Adrenal gland (tissue), 9 donors: ENCODE measurements at regions not wholly inside any gene's neighbourhood (a gene's known extent, or its start where the extent isn't known, plus 50 kb on each side); places are given as distances from the start of the nearest gene placed in this dataset.

Source experiments
- DNase-seq, 7 donors: peaks; one replicate each; pipeline ENCODE4 v3.0.0-alpha.2; 2019 to 2020
- H3K27ac ChIP-seq, 5 donors: fragments of 200-600 bp; sonication (generic) in 4 of 5; 1 replicate in 3 of 5; 2 replicates in 2 of 5; pipeline versions ENCODE4 v1.5.1 to v1.8.0; 2016 to 2020; ENCODE audit warnings: mild to moderate bottlenecking in 1 of 5
- H3K27me3 ChIP-seq: fragments of 200-600 bp; 2 replicates; pipeline ENCODE4 v1.8.0; 2021
- H3K36me3 ChIP-seq, 2 donors: fragments of 200-600 bp; replicated peaks in 1 of 2; 1 replicate in 1 of 2; 2 replicates in 1 of 2; pipeline versions ENCODE4 v1.5.1 to v1.8.0; 2018 to 2022
- H3K4me1 ChIP-seq, 2 donors: fragments of 200-600 bp; replicated peaks in 1 of 2; 1 replicate in 1 of 2; 2 replicates in 1 of 2; pipeline versions ENCODE4 v1.5.1 to v1.8.0; 2018 to 2021
- H3K4me3 ChIP-seq, 4 donors: fragments of 200-600 bp; sonication (generic) in 3 of 4; one replicate each; pipeline ENCODE4 v1.5.1; 2016 to 2018
- H3K9me3 ChIP-seq, 3 donors: fragments of 200-600 bp; sonication (generic) in 1 of 3; replicated peaks in 1 of 3; 1 replicate in 2 of 3; 2 replicates in 1 of 3; pipeline versions ENCODE4 v1.5.1 to v1.8.0; 2016 to 2021
- CTCF ChIP-seq, 6 experiments: fragments of 450-650 bp in 4 of 6; fragments of 200-600 bp in 2 of 6; sonication (generic) in 1 of 6; IDR thresholded peaks; 1 replicate in 5 of 6; 2 replicates in 1 of 6; pipeline versions ENCODE4 v1.5.1 to v1.8.0; 2016 to 2021; ENCODE audit warnings: antibody characterized with exemption in 6 of 6, mild to moderate bottlenecking in 2 of 6, moderate library complexity in 1 of 6
- POLR2A ChIP-seq, 2 donors: fragments of 450-650 bp; IDR thresholded peaks; one replicate each; pipeline ENCODE4 v1.6.1; 2017; ENCODE audit warnings: antibody characterized with exemption in 2 of 2, mild to moderate bottlenecking in 2 of 2, moderate library complexity in 1 of 2
- WGBS, 4 donors: extraction: QIAGEN DNeasy Blood & Tissue Kit in 2 of 4; methylation state at CpG; one replicate each; pipeline versions ENCODE4 v1.1.5 to v1.1.7; 2013 to 2017; 5-methylcytosine and 5-hydroxymethylcytosine counted together
- intact Hi-C, 2 donors: fragments of 100-400 bp; cut with DNase I; formaldehyde crosslinking; loops; one replicate each; pipeline versions ENCODE4 v1.14.1 to v1.15.0; 2022 to 2023
- donor health status: healthy with polysubstance abuse.
- donor health status: Bipolar disorder and iron deficiency.
- donor health status: DM: yes; HTN: yes; CAD: no.
- donor health status: DM: no; HTN: no; CAD: no.
- donor health status: DM: no; HTN: no; CAD: no.

- 50 to 56% (median 52%) methylated on average over 4 of the region's 4 CpGs for WGBS, 4 donors
- TF ChIP-seq CTCF (IDR thresholded peaks at IDR 0.05), result no peak
- TF ChIP-seq POLR2A (IDR thresholded peaks at IDR 0.05), result no peak
- Histone ChIP-seq H3K4me3 (no peak overlapping the region), H3K27me3 (no peaks in the 10 kb centered on the region), H3K27ac (no peak overlapping the region), H3K9me3 (no peaks in the 10 kb centered on the region), H3K4me1 (no peaks in the 10 kb centered on the region), H3K36me3 (no peaks in the 10 kb centered on the region)
- DNase-seq, result no peak
- intact Hi-C loops, result no loop called here
Measured at GRCh38 chr1:171427852-171428471, 57.4 kb upstream of the PRRC2C start.

DNA sequence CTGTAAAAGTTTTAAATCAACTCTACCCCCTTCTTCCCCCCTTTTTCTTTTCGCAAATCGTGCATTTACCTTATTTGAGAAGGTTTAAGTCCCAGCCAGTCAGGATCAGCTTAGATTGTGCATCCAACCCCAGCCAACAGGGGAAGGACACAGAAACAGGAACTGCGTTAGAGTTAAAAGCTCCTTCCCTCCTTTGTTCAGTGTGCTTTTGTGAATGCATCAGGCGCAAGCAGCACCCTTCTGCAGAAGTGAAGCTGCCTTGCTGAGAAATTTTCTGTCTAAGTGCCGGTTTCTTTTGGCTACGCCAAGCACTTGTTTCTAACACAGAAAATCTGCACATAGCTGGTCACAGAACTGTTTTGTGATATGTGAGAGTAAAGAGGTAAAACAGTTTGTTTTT, 56.2 kb upstream of the PRRC2C start:
- H3K36me3 ChIP-seq, result no peaks in the 10 kb centered on the region
- DNase-seq, result no peak
- intact Hi-C loops, result no loop called here

DNA sequence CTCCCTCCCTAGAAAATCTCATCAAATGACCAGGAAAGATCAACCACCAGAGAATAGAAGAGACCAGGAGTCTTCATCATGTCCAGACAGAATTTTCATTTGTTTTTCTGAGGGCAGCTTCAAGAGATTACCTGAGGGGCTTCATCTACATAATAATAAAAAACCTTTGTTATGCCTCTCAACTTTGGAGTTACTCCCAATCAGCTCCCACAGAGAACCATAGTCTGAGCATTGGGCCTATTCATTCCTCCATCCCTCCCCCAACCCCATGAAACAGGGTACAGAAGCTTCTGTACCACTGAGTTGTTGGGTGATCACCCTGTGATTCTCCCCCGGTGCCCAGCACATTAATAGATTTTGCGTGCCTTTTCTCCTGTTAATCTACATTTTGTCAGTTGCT, 53.3 kb upstream of the PRRC2C start:
- Histone ChIP-seq H3K4me3 (no peak overlapping the region), H3K4me1 (no peaks in the 10 kb centered on the region), H3K27ac (no peak overlapping the region), H3K36me3 (no peaks in the 10 kb centered on the region), H3K9me3 (no peaks in the 10 kb centered on the region), H3K27me3 (no peaks in the 10 kb centered on the region)
- WGBS, 4 donors, result 47 to 88% (median 62%) methylated on average over 1 to 2 of the region's 2 CpGs
- intact Hi-C loops, result no loop called here
- no peak for TF ChIP-seq CTCF (IDR thresholded peaks at IDR 0.05)
- no peak for TF ChIP-seq POLR2A (IDR thresholded peaks at IDR 0.05)
- DNase-seq, result no peak

More for the DNA sequence above, 56.2 kb upstream of the PRRC2C start:
- Histone ChIP-seq H3K4me3 (no peak overlapping the region), H3K4me1 (no peaks in the 10 kb centered on the region), H3K27me3 (no peaks in the 10 kb centered on the region), H3K27ac (no peak overlapping the region), H3K9me3 (no peaks in the 10 kb centered on the region)
- TF ChIP-seq CTCF (IDR thresholded peaks at IDR 0.05) (no peak), POLR2A (IDR thresholded peaks at IDR 0.05) (no peak)
- WGBS, 4 donors, result 78 to 93% (median 91%) methylated on average over 6 of the region's 6 CpGs

DNA sequence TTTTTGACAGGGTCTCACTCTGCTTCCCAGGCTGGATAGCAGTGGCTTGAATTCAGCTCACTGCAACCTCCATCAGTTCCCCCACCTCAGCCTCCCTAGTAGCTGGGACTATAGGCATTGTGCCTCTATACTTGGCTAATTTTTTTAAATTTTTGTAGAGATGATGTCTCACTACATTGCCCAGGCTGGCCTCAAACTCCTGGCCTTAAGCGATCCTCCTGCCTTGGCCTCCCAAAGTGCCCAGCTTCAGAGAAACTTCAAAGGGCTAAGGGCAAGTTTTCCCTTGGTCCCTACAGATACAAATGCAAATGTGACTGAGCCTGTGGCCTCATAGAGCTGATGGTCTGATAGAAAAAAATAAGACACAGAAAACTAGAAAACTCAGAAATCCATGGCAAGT, 52.9 kb upstream of the PRRC2C start:
- no peak for DNase-seq
- intact Hi-C loops, result no loop called here
- no peak for TF ChIP-seq POLR2A (IDR thresholded peaks at IDR 0.05)
- TF ChIP-seq CTCF (IDR thresholded peaks at IDR 0.05), result no peak
- no peak overlapping the region for H3K4me3 ChIP-seq
- H3K27me3 ChIP-seq, result no peaks in the 10 kb centered on the region
- H3K36me3 ChIP-seq, result no peaks in the 10 kb centered on the region
- H3K9me3 ChIP-seq, result no peaks in the 10 kb centered on the region
- no peaks in the 10 kb centered on the region for H3K4me1 ChIP-seq
- WGBS, 4 donors, result 90 to 100% (median 95%) methylated on average over 1 of the region's 1 CpG
- H3K27ac ChIP-seq, result no peak overlapping the region
